Nephron progenitor cell (in vitro differentiated cells): ENCODE measurements at regions not wholly inside any gene's neighbourhood (a gene's known extent, or its start where the extent isn't known, plus 50 kb on each side); places are given as distances from the start of the nearest gene placed in this dataset.

Source experiments
- DNase-seq: peaks from one replicate; pipeline ENCODE4 v3.0.0; 2021
- H3K27ac Mint-ChIP-seq: 2 replicates; pipeline ENCODE4 v1.8.0; 2021; ENCODE audit warnings: mild to moderate bottlenecking, moderate library complexity, mixed read lengths
- H3K27me3 Mint-ChIP-seq: 2 replicates; pipeline ENCODE4 v1.8.0; 2021; ENCODE audit warnings: mild to moderate bottlenecking, low read depth, mixed read lengths; ENCODE audit not compliant: poor library complexity
- H3K36me3 Mint-ChIP-seq: 2 replicates; pipeline ENCODE4 v1.8.0; 2021; ENCODE audit warnings: low read depth, mixed read lengths
- H3K4me1 Mint-ChIP-seq: 2 replicates; pipeline ENCODE4 v1.8.0; 2021; ENCODE audit warnings: mixed read lengths
- H3K4me3 Mint-ChIP-seq: 2 replicates; pipeline ENCODE4 v1.8.0; 2021; ENCODE audit warnings: mild to moderate bottlenecking, moderate library complexity, mixed read lengths
- H3K9me3 Mint-ChIP-seq: 2 replicates; pipeline ENCODE4 v1.8.0; 2021; ENCODE audit warnings: mild to moderate bottlenecking, moderate library complexity, mixed read lengths
- TF ChIP-seq, protein P1 (sequence below): fragments of 200-600 bp; sonication (generic); IDR thresholded peaks from 2 replicates; pipeline ENCODE4 v1.5.0; 2021; ENCODE audit warnings: antibody characterized with exemption

DNA sequence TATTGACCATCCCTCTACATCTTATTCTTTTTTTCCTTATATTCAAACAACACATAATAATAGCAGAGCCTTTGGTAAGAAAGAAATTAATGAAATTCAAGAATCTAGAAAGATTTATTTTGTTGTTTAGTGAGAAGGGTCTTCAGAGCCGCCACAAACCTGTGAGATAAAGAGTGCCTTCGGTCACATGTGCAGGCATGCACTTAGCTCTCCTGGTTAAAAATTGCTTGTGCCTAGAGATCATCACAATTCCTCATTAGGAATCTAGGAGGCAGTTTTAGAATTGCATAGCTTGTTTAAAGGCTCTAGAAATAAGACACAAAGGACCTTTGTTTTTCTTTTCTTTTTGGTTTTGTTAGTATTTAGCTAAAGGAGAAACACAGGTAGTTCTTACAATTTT lies 1948.4 kb upstream of the IGFBP7 start:
- no peak for DNase-seq
- no peaks in the 10 kb centered on the region for H3K4me1 Mint-ChIP-seq
- H3K4me3 Mint-ChIP-seq = no peak overlapping the region
- H3K36me3 Mint-ChIP-seq = no peaks in the 10 kb centered on the region
- TF ChIP-seq, protein P1, sequence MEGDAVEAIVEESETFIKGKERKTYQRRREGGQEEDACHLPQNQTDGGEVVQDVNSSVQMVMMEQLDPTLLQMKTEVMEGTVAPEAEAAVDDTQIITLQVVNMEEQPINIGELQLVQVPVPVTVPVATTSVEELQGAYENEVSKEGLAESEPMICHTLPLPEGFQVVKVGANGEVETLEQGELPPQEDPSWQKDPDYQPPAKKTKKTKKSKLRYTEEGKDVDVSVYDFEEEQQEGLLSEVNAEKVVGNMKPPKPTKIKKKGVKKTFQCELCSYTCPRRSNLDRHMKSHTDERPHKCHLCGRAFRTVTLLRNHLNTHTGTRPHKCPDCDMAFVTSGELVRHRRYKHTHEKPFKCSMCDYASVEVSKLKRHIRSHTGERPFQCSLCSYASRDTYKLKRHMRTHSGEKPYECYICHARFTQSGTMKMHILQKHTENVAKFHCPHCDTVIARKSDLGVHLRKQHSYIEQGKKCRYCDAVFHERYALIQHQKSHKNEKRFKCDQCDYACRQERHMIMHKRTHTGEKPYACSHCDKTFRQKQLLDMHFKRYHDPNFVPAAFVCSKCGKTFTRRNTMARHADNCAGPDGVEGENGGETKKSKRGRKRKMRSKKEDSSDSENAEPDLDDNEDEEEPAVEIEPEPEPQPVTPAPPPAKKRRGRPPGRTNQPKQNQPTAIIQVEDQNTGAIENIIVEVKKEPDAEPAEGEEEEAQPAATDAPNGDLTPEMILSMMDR = no peak
- H3K27me3 Mint-ChIP-seq = peaks cover 2% of the 10 kb centered on the region
- H3K27ac Mint-ChIP-seq = no peak overlapping the region
- H3K9me3 Mint-ChIP-seq = no peaks in the 10 kb centered on the region

DNA sequence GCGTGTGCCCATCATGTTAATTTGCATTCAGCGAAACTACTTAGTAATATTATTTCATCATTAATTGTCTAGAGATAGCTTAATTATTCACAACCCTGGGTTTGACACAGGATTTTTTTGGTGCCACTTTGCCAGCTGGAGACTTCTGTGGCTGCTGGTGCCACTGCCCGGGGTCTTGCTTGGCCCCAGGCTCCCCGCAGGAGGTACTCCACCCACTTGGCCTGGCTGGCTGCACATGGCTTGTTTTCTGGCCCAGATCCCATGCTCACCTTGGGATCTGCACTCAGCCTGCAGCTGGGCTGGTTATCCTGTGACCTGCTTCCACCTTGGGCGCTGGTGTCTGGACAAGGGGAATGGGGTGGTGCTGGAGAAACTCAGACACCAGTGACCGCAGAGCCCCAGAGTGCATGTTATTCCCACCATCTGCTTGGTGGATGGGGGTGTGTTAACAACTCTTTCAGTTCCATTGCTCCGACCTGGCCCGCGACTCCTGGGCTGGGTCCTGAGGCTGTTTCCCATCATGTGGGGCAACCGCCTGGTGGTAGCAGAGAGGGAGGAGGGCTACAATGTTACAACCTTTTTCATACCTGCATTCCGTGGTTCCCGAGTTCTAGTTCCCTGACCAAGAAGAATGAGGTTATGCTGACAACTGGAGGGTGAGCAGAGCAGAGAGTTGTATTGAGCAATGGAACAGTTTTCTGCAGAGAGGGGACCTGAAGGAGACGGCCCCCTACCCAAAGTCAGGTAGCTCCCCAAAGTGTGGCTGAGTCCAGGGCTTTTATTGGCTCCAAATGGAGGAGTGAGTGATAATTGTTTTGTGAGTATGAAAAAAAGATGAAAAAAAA lies 1950.0 kb upstream of the IGFBP7 start:
- no peaks in the 10 kb centered on the region for H3K9me3 Mint-ChIP-seq
- H3K27me3 Mint-ChIP-seq = peaks cover 2% of the 10 kb centered on the region
- H3K4me3 Mint-ChIP-seq = no peak overlapping the region
- H3K27ac Mint-ChIP-seq = no peak overlapping the region
- no peak for DNase-seq
- no peaks in the 10 kb centered on the region for H3K36me3 Mint-ChIP-seq
- no peaks in the 10 kb centered on the region for H3K4me1 Mint-ChIP-seq
- TF ChIP-seq, protein P1 = no peak

DNA sequence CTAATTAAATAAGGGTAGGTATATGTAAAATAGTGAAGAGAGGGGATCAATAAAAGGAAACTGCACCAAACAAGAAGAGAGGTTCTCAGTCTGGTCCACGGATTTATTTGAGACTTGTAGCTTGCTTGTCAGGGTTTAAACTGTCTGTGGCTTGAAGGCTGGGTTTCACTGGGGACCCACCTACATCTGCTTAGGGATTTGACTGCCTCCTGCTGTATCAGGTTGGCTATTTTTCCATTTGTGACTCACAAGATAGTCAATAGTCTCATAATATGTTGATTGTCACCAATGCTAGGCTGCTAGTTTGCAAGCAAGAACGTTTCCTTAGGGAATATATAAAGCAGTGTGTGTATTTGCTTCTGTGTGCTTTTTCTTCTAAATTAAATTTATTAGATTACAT lies 1950.7 kb upstream of the IGFBP7 start:
- TF ChIP-seq, protein P1 = no peak
- no peaks in the 10 kb centered on the region for H3K36me3 Mint-ChIP-seq
- no peak overlapping the region for H3K4me3 Mint-ChIP-seq
- H3K9me3 Mint-ChIP-seq = no peaks in the 10 kb centered on the region
- H3K4me1 Mint-ChIP-seq = no peaks in the 10 kb centered on the region
- no peak overlapping the region for H3K27ac Mint-ChIP-seq
- no peak for DNase-seq
- peaks cover 2% of the 10 kb centered on the region for H3K27me3 Mint-ChIP-seq

DNA sequence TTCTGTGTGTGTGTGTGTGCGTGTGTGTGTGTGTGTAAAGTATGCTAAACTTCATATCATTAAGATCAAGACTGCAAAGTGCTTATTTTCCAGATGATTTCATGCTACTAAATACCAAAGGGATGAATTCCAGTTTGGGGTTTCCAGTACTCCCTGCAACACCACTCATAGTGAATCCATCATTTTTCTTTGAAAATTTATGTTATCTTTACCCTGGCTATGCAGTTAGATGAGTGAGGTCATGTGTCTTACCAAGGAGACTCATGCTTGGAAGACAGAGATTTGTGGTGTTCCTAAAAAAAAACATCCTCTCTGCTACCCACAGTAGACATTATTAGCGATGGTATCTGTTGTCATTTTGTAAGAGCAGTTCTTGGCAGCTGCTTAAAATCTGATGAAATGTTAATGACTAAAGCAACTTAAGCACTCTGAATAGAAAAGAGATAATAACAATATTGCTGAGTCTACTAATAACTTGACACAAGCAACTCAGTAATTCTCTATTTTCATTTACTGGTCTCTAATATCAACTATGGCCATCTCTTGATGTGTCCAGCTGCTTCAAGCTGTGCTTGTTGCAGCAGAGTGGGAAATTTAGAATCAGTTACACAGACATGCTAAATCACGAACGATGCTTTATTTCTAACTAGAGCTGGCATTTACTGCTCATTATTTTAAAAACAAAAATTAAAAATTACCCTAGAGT lies 1953.0 kb upstream of the IGFBP7 start:
- Mint-ChIP-seq H3K27ac (no peak overlapping the region), H3K9me3 (no peaks in the 10 kb centered on the region), H3K27me3 (peaks cover 2% of the 10 kb centered on the region), H3K4me3 (no peak overlapping the region), H3K4me1 (no peaks in the 10 kb centered on the region), H3K36me3 (no peaks in the 10 kb centered on the region)
- TF ChIP-seq, protein P1 = no peak
- no peak for DNase-seq

DNA sequence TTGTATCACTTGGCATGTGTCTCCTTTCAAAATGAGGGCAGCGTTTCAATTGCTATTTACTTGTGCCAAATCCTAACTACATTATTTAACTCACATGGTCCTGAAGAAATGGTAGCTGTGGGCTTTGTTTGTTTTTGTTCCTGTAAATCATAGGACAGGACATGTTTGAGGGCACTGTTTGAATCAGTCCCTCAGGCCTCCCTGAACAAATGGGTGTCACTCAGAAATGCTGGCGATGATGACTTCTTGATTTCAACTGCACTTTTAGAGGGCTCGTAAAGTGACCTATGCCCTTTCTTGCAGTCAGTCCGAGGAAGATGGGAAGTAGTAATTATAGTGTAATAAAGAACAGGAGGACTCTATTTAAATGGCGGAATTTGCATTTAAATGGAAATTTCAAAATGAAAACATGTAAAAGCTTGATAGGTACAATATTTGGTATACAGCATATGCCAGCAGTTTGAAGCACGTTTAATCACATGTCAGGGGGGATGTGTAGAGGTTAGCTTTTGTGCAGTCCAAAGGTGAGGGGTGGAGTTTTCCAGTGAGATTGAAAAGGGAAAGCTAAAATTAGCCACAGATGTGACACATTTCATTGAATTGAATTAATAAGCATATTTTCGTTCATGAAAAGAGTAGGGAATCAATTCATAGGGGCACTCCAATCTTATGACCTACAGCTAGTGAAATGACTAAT lies 1958.7 kb upstream of the IGFBP7 start:
- Mint-ChIP-seq H3K27ac (no peak overlapping the region), H3K4me1 (peaks cover 8% of the 10 kb centered on the region), H3K36me3 (no peaks in the 10 kb centered on the region), H3K4me3 (no peak overlapping the region), H3K9me3 (peaks cover 12% of the 10 kb centered on the region), H3K27me3 (no peaks in the 10 kb centered on the region)
- TF ChIP-seq, protein P1 = no peak
- DNase-seq = no peak
